Epithelial cell of esophagus (primary cell): ENCODE measurements at regions not wholly inside any gene's neighbourhood (a gene's known extent, or its start where the extent isn't known, plus 50 kb on each side); places are given as distances from the start of the nearest gene placed in this dataset.

Experiments used
- DNase-seq: peaks from one replicate; pipeline ENCODE4 v3.0.0; 2010; ENCODE audit warnings: low read depth
- H3K4me3 ChIP-seq: 2 replicates; pipeline ENCODE4 v1.5.1; 2011; ENCODE audit warnings: mild to moderate bottlenecking, low read length, control low read depth
- TF ChIP-seq, protein P1 (sequence below): IDR thresholded peaks from 2 replicates; pipeline ENCODE4 v1.5.1; 2011; ENCODE audit warnings: low read depth, mild to moderate bottlenecking, low read length, control low read depth, inconsistent platforms; ENCODE audit not compliant: insufficient read depth; ENCODE audit errors: missing control alignments

GRCh38 chr2:126224776-126225175, 431.2 kb upstream of the GYPC start:
- no peak for DNase-seq
- H3K4me3 ChIP-seq: no peak overlapping the region
- TF ChIP-seq, protein P1, sequence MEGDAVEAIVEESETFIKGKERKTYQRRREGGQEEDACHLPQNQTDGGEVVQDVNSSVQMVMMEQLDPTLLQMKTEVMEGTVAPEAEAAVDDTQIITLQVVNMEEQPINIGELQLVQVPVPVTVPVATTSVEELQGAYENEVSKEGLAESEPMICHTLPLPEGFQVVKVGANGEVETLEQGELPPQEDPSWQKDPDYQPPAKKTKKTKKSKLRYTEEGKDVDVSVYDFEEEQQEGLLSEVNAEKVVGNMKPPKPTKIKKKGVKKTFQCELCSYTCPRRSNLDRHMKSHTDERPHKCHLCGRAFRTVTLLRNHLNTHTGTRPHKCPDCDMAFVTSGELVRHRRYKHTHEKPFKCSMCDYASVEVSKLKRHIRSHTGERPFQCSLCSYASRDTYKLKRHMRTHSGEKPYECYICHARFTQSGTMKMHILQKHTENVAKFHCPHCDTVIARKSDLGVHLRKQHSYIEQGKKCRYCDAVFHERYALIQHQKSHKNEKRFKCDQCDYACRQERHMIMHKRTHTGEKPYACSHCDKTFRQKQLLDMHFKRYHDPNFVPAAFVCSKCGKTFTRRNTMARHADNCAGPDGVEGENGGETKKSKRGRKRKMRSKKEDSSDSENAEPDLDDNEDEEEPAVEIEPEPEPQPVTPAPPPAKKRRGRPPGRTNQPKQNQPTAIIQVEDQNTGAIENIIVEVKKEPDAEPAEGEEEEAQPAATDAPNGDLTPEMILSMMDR: no peak

DNA sequence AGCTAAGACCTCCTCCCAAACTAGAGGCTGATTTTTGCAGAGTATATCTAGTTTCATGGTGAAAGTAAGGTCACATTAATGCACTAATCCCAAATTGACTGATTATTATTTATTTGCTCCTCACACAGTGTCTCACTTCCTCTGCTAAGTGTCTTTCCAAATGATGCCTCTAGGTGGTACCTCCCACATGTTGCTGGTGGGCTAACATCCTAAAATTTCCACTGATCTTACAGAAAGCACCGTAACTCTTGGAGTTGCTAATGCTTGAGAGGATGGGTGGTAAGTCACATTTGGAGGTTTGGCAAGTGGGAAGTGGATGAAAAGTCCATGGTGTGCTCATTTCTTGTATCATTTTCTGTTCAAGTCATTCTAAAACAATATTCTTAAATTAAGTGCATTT, 428.7 kb upstream of the GYPC start:
- H3K4me3 ChIP-seq: no peak overlapping the region
- TF ChIP-seq, protein P1: no peak
- DNase-seq: no peak

DNA sequence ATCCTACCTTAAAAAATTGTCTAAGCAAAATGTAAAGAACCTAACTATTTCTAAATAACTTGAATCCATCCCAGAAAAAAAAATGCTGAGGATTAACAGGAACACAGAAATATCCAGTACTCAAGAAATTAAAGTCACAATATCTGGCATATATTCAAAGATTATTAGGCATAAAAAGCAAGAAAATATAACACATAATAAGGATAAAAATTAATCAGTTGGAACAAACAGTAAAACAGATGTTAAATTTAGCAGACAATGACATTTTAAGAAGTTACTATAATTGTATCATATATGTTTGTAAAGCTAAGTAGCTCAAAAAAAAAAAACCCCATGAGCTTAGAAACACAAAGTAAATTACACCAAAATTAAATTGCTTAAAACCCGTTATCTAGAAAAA, 427.4 kb upstream of the GYPC start:
- no peak for DNase-seq
- TF ChIP-seq, protein P1: no peak
- H3K4me3 ChIP-seq: no peak overlapping the region

DNA sequence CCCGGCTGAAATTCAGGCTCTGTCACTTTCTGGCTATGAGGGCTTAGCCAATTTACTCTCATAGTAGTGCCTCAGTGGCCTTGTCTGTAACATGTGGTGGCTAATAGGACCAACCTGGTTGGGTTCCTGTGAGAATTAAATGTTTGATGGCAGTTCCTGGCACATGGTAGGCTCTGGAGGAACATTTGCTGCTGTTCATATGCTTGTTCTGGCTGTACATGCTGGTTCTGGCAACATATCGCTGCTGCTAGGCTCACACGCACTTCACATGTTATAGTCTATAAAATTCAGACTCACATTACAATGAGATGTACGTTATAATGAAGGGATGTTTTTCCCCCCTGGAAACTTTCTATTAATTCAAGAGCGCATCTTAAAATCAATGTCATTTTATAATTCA, 417.7 kb upstream of the GYPC start:
- H3K4me3 ChIP-seq: no peak overlapping the region
- no peak for DNase-seq
- TF ChIP-seq, protein P1: no peak

DNA sequence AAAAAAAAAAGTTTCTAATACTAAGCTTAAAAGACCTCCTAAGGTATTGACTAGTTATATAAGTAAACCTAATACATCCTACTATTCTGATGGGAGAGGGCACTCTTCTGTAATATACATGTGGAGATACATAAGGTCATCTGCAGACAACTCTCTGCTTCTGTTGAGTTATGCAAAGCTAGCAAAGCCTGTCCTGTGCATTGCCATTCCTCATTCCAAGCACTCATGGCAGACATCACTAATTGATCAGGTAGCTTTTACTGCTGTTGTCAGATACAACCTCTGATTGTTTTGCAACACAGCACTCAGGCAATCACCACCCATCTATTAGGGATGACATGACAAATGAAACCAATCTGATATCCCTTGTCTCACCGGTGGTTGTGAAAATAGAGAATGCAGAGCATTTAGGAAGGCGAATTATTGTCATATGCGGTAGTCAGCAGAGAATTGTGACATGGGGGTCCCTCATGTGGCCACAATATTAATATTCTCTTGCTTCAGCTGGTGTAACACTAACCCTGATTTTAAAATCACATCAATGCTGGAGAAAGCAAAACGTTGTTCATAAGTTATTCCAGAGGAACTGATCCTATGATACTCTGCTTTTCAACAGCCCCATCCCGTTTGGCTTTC, 416.5 kb upstream of the GYPC start:
- TF ChIP-seq, protein P1: no peak
- no peak for DNase-seq
- no peak overlapping the region for H3K4me3 ChIP-seq

- DNase-seq: no peak
- no peak overlapping the region for H3K4me3 ChIP-seq
- TF ChIP-seq, protein P1: no peak
These were observed 415.0 kb upstream of the GYPC start for GRCh38 chr2:126241001-126241400.

GRCh38 chr2:126241411-126241810, 414.5 kb upstream of the GYPC start:
- TF ChIP-seq, protein P1: no peak
- DNase-seq: no peak
- no peak overlapping the region for H3K4me3 ChIP-seq
